KG1 (cell line): ENCODE measurements at regions not wholly inside any gene's neighbourhood (a gene's known extent, or its start where the extent isn't known, plus 50 kb on each side); places are given as distances from the start of the nearest gene placed in this dataset.
A peak's percentile ranks its signal among the peaks of the same experiment; 100 is the strongest.

ENCODE experiments used
- DNase-seq: peaks from one replicate; lab custom pipeline; 2025; lab: John Stamatoyannopoulos, UW

GRCh38 chr21:39022863-39023693, 160.2 kb downstream of the PSMG1 start:
- DNase-seq = no peak

- no peak for DNase-seq
Observed at GRCh38 chr21:39022466-39022862, 160.8 kb downstream of the PSMG1 start.

- DNase-seq = no peak
Observed at GRCh38 chr21:39022035-39022434, 161.2 kb downstream of the PSMG1 start.

GRCh38 chr21:39021478-39021832, 161.8 kb downstream of the PSMG1 start:
- DNase-seq = no peak

GRCh38 chr21:39020751-39021477, 162.3 kb downstream of the PSMG1 start:
- DNase-seq = peak; percentile 21

- DNase-seq = no peak
Observed at GRCh38 chr21:39018730-39019129, 164.5 kb downstream of the PSMG1 start.

GRCh38 chr21:39016740-39017315, 166.4 kb downstream of the PSMG1 start:
- peak; percentile 71 for DNase-seq

GRCh38 chr21:39014747-39015146, 168.5 kb downstream of the PSMG1 start:
- no peak for DNase-seq

- no peak for DNase-seq
Observed at GRCh38 chr21:39012326-39013230, 170.7 kb downstream of the PSMG1 start.

- no peak for DNase-seq
Observed at GRCh38 chr21:39011911-39012310, 171.3 kb downstream of the PSMG1 start.

GRCh38 chr21:39010629-39011404, 172.4 kb downstream of the PSMG1 start:
- no peak for DNase-seq

- no peak for DNase-seq
Observed at GRCh38 chr21:39009587-39010225, 173.5 kb downstream of the PSMG1 start.

GRCh38 chr21:39007985-39008384, 175.3 kb downstream of the PSMG1 start:
- no peak for DNase-seq

GRCh38 chr21:39007532-39007931, 175.7 kb downstream of the PSMG1 start:
- no peak for DNase-seq

GRCh38 chr21:39006571-39007311, 176.5 kb downstream of the PSMG1 start:
- DNase-seq = no peak

- DNase-seq = no peak
Observed at GRCh38 chr21:39005502-39005787, 177.8 kb downstream of the PSMG1 start.

- peak; percentile 81 for DNase-seq
Observed at GRCh38 chr21:39004634-39005501, 178.4 kb downstream of the PSMG1 start.

GRCh38 chr21:39003982-39004633, 179.1 kb downstream of the PSMG1 start:
- DNase-seq = no peak

- no peak for DNase-seq
Observed at GRCh38 chr21:39001341-39001740, 181.9 kb downstream of the PSMG1 start.
